Testis (tissue), 2 donors: ENCODE measurements at regions not wholly inside any gene's neighbourhood (a gene's known extent, or its start where the extent isn't known, plus 50 kb on each side); places are given as distances from the start of the nearest gene placed in this dataset.

Source experiments
- DNase-seq: peaks from one replicate; pipeline ENCODE4 v3.0.0-alpha.2; 2019
- H3K27ac ChIP-seq, 2 donors: fragments of 200-600 bp; sonication (generic); one replicate each; pipeline ENCODE4 v1.5.1; 2019
- H3K27me3 ChIP-seq: fragments of 200-600 bp; sonication (generic); one replicate; pipeline ENCODE4 v1.5.1; 2019
- H3K36me3 ChIP-seq: fragments of 200-600 bp; sonication (generic); one replicate; pipeline ENCODE4 v1.5.1; 2017; ENCODE audit warnings: low read depth; ENCODE audit errors: missing control alignments
- H3K4me1 ChIP-seq: fragments of 200-600 bp; sonication (generic); one replicate; pipeline ENCODE4 v1.5.1; 2019
- H3K4me3 ChIP-seq, 2 donors: fragments of 200-600 bp; sonication (generic); one replicate each; pipeline ENCODE4 v1.5.1; 2017 to 2019
- H3K9me3 ChIP-seq: fragments of 200-600 bp; sonication (generic); one replicate; pipeline ENCODE4 v1.5.1; 2017
- POLR2A ChIP-seq: fragments of 450-650 bp; IDR thresholded peaks from one replicate; pipeline ENCODE4 v1.6.1; 2017; ENCODE audit warnings: antibody characterized with exemption, mild to moderate bottlenecking, moderate library complexity
- WGBS, 2 donors: methylation state at CpG; one replicate each; pipeline ENCODE4 v1.1.5; 2018; 5-methylcytosine and 5-hydroxymethylcytosine counted together
- intact Hi-C: fragments of 100-400 bp; cut with DNase I; formaldehyde crosslinking; loops from one replicate; pipeline ENCODE4 v1.15.1; 2023; ENCODE audit warnings: low total_unique reads
- TF ChIP-seq, protein P1 (sequence below), 3 experiments: fragments of 450-650 bp in 2 of 3; fragments of 200-600 bp in 1 of 3; sonication (generic) in 1 of 3; IDR thresholded peaks; one replicate each; pipeline ENCODE4 v1.5.1; 2016 to 2019; ENCODE audit warnings: antibody characterized with exemption in 3 of 3, mild to moderate bottlenecking in 2 of 3, moderate library complexity in 1 of 3

DNA sequence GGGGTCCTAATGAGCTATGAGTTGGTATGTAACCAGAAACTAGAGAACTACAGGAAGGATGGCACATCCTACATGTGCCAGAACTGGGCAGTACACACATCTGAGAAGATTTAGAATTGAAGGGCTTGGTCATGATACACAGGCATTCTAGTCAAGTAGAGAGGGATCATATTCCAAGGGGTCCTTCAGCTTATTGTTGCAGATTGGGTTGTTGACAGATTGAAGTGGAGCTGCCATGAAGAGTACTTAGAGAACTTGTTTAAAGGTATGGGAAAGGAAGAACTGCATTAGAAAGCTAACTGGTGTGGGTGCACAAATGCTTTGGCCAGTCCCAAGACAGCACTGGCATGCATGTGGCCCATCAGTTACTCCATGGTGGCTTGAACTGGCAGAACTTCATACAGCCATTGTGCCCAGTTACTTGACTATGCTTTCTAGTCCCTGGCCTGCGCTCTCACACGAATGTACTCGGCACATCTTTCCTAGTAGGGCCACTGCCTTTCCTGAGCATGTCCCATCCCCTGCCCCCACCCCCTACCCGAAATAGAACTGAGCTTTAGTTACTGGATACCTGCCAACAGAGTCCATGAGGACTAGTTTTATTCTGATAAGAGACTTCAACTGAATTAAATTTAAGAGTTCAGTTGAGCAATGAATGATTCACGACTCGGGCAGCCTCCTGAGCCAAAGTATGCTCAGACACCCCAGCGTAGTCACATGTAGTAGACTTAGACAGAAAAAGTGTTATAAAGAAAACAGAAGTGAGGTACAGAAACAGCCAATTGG lies 64.0 kb downstream of the CCNG2 start:
- no peak for TF ChIP-seq POLR2A
- TF ChIP-seq, protein P1, sequence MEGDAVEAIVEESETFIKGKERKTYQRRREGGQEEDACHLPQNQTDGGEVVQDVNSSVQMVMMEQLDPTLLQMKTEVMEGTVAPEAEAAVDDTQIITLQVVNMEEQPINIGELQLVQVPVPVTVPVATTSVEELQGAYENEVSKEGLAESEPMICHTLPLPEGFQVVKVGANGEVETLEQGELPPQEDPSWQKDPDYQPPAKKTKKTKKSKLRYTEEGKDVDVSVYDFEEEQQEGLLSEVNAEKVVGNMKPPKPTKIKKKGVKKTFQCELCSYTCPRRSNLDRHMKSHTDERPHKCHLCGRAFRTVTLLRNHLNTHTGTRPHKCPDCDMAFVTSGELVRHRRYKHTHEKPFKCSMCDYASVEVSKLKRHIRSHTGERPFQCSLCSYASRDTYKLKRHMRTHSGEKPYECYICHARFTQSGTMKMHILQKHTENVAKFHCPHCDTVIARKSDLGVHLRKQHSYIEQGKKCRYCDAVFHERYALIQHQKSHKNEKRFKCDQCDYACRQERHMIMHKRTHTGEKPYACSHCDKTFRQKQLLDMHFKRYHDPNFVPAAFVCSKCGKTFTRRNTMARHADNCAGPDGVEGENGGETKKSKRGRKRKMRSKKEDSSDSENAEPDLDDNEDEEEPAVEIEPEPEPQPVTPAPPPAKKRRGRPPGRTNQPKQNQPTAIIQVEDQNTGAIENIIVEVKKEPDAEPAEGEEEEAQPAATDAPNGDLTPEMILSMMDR (IDR thresholded peaks at IDR 0.05), result no peak
- H3K27me3 ChIP-seq, result no peaks in the 10 kb centered on the region
- intact Hi-C loops, result no loop called here
- no peaks in the 10 kb centered on the region for H3K9me3 ChIP-seq
- H3K4me3 ChIP-seq, result no peak overlapping the region
- no peak overlapping the region for H3K27ac ChIP-seq
- 50 to 69% methylated on average over 7 of the region's 7 CpGs for WGBS, 2 donors
- H3K4me1 ChIP-seq, result no peaks in the 10 kb centered on the region
- no peaks in the 10 kb centered on the region for H3K36me3 ChIP-seq
- no peak for DNase-seq

DNA sequence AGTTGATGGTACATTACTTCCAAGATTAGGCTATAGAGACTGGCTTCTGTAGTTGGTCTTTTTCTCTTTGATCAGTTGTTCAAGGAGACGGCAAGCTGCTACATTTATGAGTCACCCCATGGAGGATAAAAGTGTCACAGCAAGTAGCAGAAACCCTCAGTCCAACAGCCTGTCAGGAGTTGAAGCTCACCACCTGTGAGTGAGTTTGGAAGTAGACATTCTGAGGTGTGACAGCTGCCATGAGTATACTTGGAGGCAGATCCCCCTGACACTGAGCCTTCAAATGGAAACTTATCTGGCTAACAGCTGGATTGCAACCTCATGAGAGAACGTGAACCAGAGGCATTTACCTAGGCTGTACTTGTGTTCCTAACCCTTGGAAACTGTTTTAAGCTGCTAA lies 68.0 kb downstream of the CCNG2 start:
- no peak for TF ChIP-seq POLR2A
- TF ChIP-seq, protein P1 (IDR thresholded peaks at IDR 0.05), result no peak
- intact Hi-C loops, result no loop called here
- Histone ChIP-seq H3K27me3 (no peaks in the 10 kb centered on the region), H3K9me3 (no peaks in the 10 kb centered on the region), H3K4me3 (no peak overlapping the region), H3K36me3 (no peaks in the 10 kb centered on the region), H3K27ac (no peak overlapping the region), H3K4me1 (no peaks in the 10 kb centered on the region)
- 36 to 45% methylated on average over 2 of the region's 2 CpGs for WGBS, 2 donors
- no peak for DNase-seq

DNA sequence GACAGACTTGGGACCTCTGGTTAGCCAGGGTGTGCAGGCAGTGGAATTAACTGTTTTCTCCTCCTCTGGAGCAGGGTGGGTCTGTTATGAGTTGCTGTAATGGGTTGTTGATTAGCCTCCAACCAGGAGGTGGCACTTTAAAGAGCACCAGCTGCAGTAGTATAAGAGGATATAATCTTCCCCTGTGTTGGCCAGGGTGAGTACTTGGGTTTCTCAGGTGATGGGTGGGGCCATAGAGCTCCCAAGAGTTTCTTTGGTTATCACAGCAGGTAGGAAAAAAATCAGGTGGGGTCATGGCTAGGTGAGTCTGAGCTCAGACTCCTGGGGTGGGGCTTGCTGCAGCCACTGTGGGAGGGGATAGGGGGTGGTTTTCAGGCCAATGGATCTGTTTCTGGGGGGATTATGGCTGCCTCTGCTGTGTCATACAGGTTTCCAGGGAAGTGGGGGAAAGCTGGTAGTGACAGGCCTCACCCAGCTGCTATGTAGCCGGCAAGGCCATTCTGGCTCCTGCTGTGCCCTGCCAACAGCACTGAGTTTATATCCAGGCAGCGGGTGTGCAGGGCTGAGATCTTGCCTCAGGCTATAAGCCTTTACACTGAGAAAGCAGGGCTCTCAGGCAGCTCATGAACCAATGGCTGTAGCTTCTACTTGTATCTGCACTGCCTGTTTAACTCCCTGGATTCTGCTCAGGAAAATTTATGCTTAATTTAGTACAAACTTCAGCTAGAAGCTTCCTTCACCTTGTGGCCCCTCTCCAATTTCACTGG lies 70.1 kb downstream of the CCNG2 start:
- H3K9me3 ChIP-seq, result no peaks in the 10 kb centered on the region
- TF ChIP-seq, protein P1 (IDR thresholded peaks at IDR 0.05), result no peak
- TF ChIP-seq POLR2A, result no peak
- H3K27me3 ChIP-seq, result no peaks in the 10 kb centered on the region
- WGBS, 2 donors, result 78 to 100% methylated on average over 1 to 2 of the region's 2 CpGs
- intact Hi-C loops, result no loop called here
- no peaks in the 10 kb centered on the region for H3K36me3 ChIP-seq
- H3K27ac ChIP-seq, result no peak overlapping the region
- H3K4me3 ChIP-seq, result no peak overlapping the region
- no peak for DNase-seq
- H3K4me1 ChIP-seq, result no peaks in the 10 kb centered on the region

DNA sequence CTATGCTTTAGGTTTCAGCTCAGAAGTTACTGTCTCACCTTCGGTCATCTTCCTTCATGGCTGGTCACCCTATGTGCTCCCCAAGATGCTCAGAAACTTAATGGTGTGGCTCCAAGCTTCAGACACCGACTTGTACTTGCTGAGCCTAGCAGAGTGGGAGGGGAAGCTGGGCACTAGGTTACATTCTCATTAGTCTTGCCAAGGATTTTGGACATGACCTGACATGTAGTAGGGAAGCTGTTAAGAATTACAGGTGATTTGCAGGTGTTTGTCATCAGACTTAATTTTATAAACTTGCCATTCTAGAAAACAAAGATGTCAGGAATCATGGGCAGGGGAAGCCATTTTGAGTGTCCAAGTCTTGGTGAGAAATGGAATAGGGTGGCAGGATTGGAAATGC lies 72.4 kb downstream of the CCNG2 start:
- Histone ChIP-seq H3K27me3 (no peaks in the 10 kb centered on the region), H3K4me1 (no peaks in the 10 kb centered on the region), H3K27ac (no peak overlapping the region), H3K4me3 (no peak overlapping the region), H3K9me3 (no peaks in the 10 kb centered on the region), H3K36me3 (no peaks in the 10 kb centered on the region)
- no peak for DNase-seq
- 77 to 82% methylated on average over 2 of the region's 2 CpGs for WGBS, 2 donors
- TF ChIP-seq, protein P1 (IDR thresholded peaks at IDR 0.05), result no peak
- TF ChIP-seq POLR2A, result no peak
- intact Hi-C loops, result no loop called here
